ENCODE measurements at regions not wholly inside any gene's neighbourhood (a gene's known extent, or its start where the extent isn't known, plus 50 kb on each side); places are given as distances from the start of the nearest gene placed in this dataset.

GRCh38 chr6:71385111-71385822, 96.7 kb downstream of the OGFRL1 start:
- Histone ChIP-seq H3K9ac (ENCODE audit: low read length in 2 of 2) (no peak overlapping the region), H3K36me3 (ENCODE audit: control insufficient read depth in 2 of 2, insufficient read depth in 2 of 2, low read length in 2 of 2) (peaks cover 0 to 3% of the 10 kb centered on the region in 2 donors), H3K4me1 (ENCODE audit: control insufficient read depth, insufficient read depth, low read length) (peaks cover 7% of the 10 kb centered on the region), H3K27me3 (ENCODE audit: control insufficient read depth in 1 of 2, insufficient read depth in 2 of 2, low read length in 2 of 2) (no peaks in the 10 kb centered on the region), H3K9me3 (ENCODE audit: control insufficient read depth in 2 of 2, low read length in 2 of 2) (no peaks in the 10 kb centered on the region), H3K4me3 (ENCODE audit: low read length in 2 of 2) (no peak overlapping the region), H3K27ac (ENCODE audit: low read length) (no peak overlapping the region)

- Histone ChIP-seq H3K4me3 (ENCODE audit: low read length in 2 of 2) (no peak overlapping the region), H3K27me3 (ENCODE audit: control insufficient read depth in 1 of 2, insufficient read depth in 2 of 2, low read length in 2 of 2) (no peaks in the 10 kb centered on the region), H3K9ac (ENCODE audit: low read length in 2 of 2) (no peak overlapping the region), H3K27ac (ENCODE audit: low read length) (no peak overlapping the region), H3K36me3 (ENCODE audit: control insufficient read depth in 2 of 2, insufficient read depth in 2 of 2, low read length in 2 of 2) (peaks cover 0 to 3% of the 10 kb centered on the region in 2 donors), H3K4me1 (ENCODE audit: control insufficient read depth, insufficient read depth, low read length) (peaks cover 7% of the 10 kb centered on the region), H3K9me3 (ENCODE audit: control insufficient read depth in 2 of 2, low read length in 2 of 2) (no peaks in the 10 kb centered on the region)
These were observed 97.6 kb downstream of the OGFRL1 start for GRCh38 chr6:71386215-71386614.

GRCh38 chr6:71387179-71387578, 98.6 kb downstream of the OGFRL1 start:
- Histone ChIP-seq H3K27me3 (ENCODE audit: control insufficient read depth in 1 of 2, insufficient read depth in 2 of 2, low read length in 2 of 2) (no peaks in the 10 kb centered on the region), H3K36me3 (ENCODE audit: control insufficient read depth in 2 of 2, insufficient read depth in 2 of 2, low read length in 2 of 2) (peaks cover 0 to 3% of the 10 kb centered on the region in 2 donors), H3K9ac (ENCODE audit: low read length in 2 of 2) (no peak overlapping the region), H3K27ac (ENCODE audit: low read length) (no peak overlapping the region), H3K4me1 (ENCODE audit: control insufficient read depth, insufficient read depth, low read length) (peaks cover 7% of the 10 kb centered on the region), H3K9me3 (ENCODE audit: control insufficient read depth in 2 of 2, low read length in 2 of 2) (no peaks in the 10 kb centered on the region), H3K4me3 (ENCODE audit: low read length in 2 of 2) (no peak overlapping the region)

- Histone ChIP-seq H3K27ac (ENCODE audit: low read length) (no peak overlapping the region), H3K4me3 (ENCODE audit: low read length in 2 of 2) (no peak overlapping the region), H3K27me3 (ENCODE audit: control insufficient read depth in 1 of 2, insufficient read depth in 2 of 2, low read length in 2 of 2) (no peaks in the 10 kb centered on the region), H3K9me3 (ENCODE audit: control insufficient read depth in 2 of 2, low read length in 2 of 2) (no peaks in the 10 kb centered on the region), H3K36me3 (ENCODE audit: control insufficient read depth in 2 of 2, insufficient read depth in 2 of 2, low read length in 2 of 2) (peaks cover 0 to 3% of the 10 kb centered on the region in 2 donors), H3K9ac (ENCODE audit: low read length in 2 of 2) (no peak overlapping the region), H3K4me1 (ENCODE audit: control insufficient read depth, insufficient read depth, low read length) (peaks cover 7% of the 10 kb centered on the region)
These were observed 99.6 kb downstream of the OGFRL1 start for GRCh38 chr6:71388068-71388744.

GRCh38 chr6:71388856-71389527, 100.4 kb downstream of the OGFRL1 start:
- no peaks in the 10 kb centered on the region for H3K9me3 ChIP-seq (ENCODE audit: control insufficient read depth in 2 of 2, low read length in 2 of 2)
- no peak overlapping the region for H3K4me3 ChIP-seq (ENCODE audit: low read length in 2 of 2)
- H3K9ac ChIP-seq (ENCODE audit: low read length in 2 of 2): no peak overlapping the region
- H3K4me1 ChIP-seq (ENCODE audit: control insufficient read depth, insufficient read depth, low read length): peaks cover 13% of the 10 kb centered on the region
- H3K36me3 ChIP-seq (ENCODE audit: control insufficient read depth in 2 of 2, insufficient read depth in 2 of 2, low read length in 2 of 2): no peaks in the 10 kb centered on the region
- H3K27ac ChIP-seq (ENCODE audit: low read length): no peak overlapping the region
- H3K27me3 ChIP-seq (ENCODE audit: control insufficient read depth in 1 of 2, insufficient read depth in 2 of 2, low read length in 2 of 2): no peaks in the 10 kb centered on the region

- no peaks in the 10 kb centered on the region for H3K36me3 ChIP-seq (ENCODE audit: control insufficient read depth in 2 of 2, insufficient read depth in 2 of 2, low read length in 2 of 2)
- no peak overlapping the region for H3K27ac ChIP-seq (ENCODE audit: low read length)
- no peaks in the 10 kb centered on the region for H3K9me3 ChIP-seq (ENCODE audit: control insufficient read depth in 2 of 2, low read length in 2 of 2)
- H3K4me3 ChIP-seq (ENCODE audit: low read length in 2 of 2): no peak overlapping the region
- no peaks in the 10 kb centered on the region for H3K27me3 ChIP-seq (ENCODE audit: control insufficient read depth in 1 of 2, insufficient read depth in 2 of 2, low read length in 2 of 2)
- H3K4me1 ChIP-seq (ENCODE audit: control insufficient read depth, insufficient read depth, low read length): peaks cover 27% of the 10 kb centered on the region
- no peak overlapping the region for H3K9ac ChIP-seq (ENCODE audit: low read length in 2 of 2)
These were observed 102.5 kb downstream of the OGFRL1 start for GRCh38 chr6:71391126-71391525.

- H3K9ac ChIP-seq (ENCODE audit: low read length in 2 of 2): no peak overlapping the region
- no peak overlapping the region for H3K27ac ChIP-seq (ENCODE audit: low read length)
- peaks cover 31% of the 10 kb centered on the region for H3K4me1 ChIP-seq (ENCODE audit: control insufficient read depth, insufficient read depth, low read length)
- no peaks in the 10 kb centered on the region for H3K9me3 ChIP-seq (ENCODE audit: control insufficient read depth in 2 of 2, low read length in 2 of 2)
- peaks cover 0 to 3% of the 10 kb centered on the region in 2 donors for H3K36me3 ChIP-seq (ENCODE audit: control insufficient read depth in 2 of 2, insufficient read depth in 2 of 2, low read length in 2 of 2)
- H3K27me3 ChIP-seq (ENCODE audit: control insufficient read depth in 1 of 2, insufficient read depth in 2 of 2, low read length in 2 of 2): no peaks in the 10 kb centered on the region
- no peak overlapping the region for H3K4me3 ChIP-seq (ENCODE audit: low read length in 2 of 2)
These were observed 103.7 kb downstream of the OGFRL1 start for GRCh38 chr6:71392276-71392675.

GRCh38 chr6:71393471-71393870, 104.9 kb downstream of the OGFRL1 start:
- H3K9me3 ChIP-seq (ENCODE audit: control insufficient read depth in 2 of 2, low read length in 2 of 2): no peaks in the 10 kb centered on the region
- no peak overlapping the region for H3K27ac ChIP-seq (ENCODE audit: low read length)
- peaks cover 5 to 7% of the 10 kb centered on the region in 2 donors for H3K36me3 ChIP-seq (ENCODE audit: control insufficient read depth in 2 of 2, insufficient read depth in 2 of 2, low read length in 2 of 2)
- no peak overlapping the region for H3K9ac ChIP-seq (ENCODE audit: low read length in 2 of 2)
- no peak overlapping the region for H3K4me3 ChIP-seq (ENCODE audit: low read length in 2 of 2)
- peaks cover 28% of the 10 kb centered on the region for H3K4me1 ChIP-seq (ENCODE audit: control insufficient read depth, insufficient read depth, low read length)
- H3K27me3 ChIP-seq (ENCODE audit: control insufficient read depth in 1 of 2, insufficient read depth in 2 of 2, low read length in 2 of 2): no peaks in the 10 kb centered on the region

GRCh38 chr6:71393981-71394432, 105.4 kb downstream of the OGFRL1 start:
- Histone ChIP-seq H3K27ac (ENCODE audit: low read length) (no peak overlapping the region), H3K27me3 (ENCODE audit: control insufficient read depth in 1 of 2, insufficient read depth in 2 of 2, low read length in 2 of 2) (no peaks in the 10 kb centered on the region), H3K9me3 (ENCODE audit: control insufficient read depth in 2 of 2, low read length in 2 of 2) (no peaks in the 10 kb centered on the region), H3K9ac (ENCODE audit: low read length in 2 of 2) (no peak overlapping the region), H3K4me1 (ENCODE audit: control insufficient read depth, insufficient read depth, low read length) (peaks cover 27% of the 10 kb centered on the region), H3K4me3 (ENCODE audit: low read length in 2 of 2) (no peak overlapping the region), H3K36me3 (ENCODE audit: control insufficient read depth in 2 of 2, insufficient read depth in 2 of 2, low read length in 2 of 2) (peaks cover 5 to 7% of the 10 kb centered on the region in 2 donors)

GRCh38 chr6:71394926-71395325, 106.3 kb downstream of the OGFRL1 start:
- H3K27ac ChIP-seq (ENCODE audit: low read length): peak overlapping the region; percentile 0
- H3K9me3 ChIP-seq (ENCODE audit: control insufficient read depth in 2 of 2, low read length in 2 of 2): no peaks in the 10 kb centered on the region
- H3K36me3 ChIP-seq (ENCODE audit: control insufficient read depth in 2 of 2, insufficient read depth in 2 of 2, low read length in 2 of 2): peaks cover 5 to 7% of the 10 kb centered on the region in 2 donors
- no peaks in the 10 kb centered on the region for H3K27me3 ChIP-seq (ENCODE audit: control insufficient read depth in 1 of 2, insufficient read depth in 2 of 2, low read length in 2 of 2)
- no peak overlapping the region for H3K4me3 ChIP-seq (ENCODE audit: low read length in 2 of 2)
- H3K9ac ChIP-seq (ENCODE audit: low read length in 2 of 2): no peak overlapping the region
- H3K4me1 ChIP-seq (ENCODE audit: control insufficient read depth, insufficient read depth, low read length): peaks cover 27% of the 10 kb centered on the region

Data from stomach smooth muscle (tissue), 2 donors.